HG03045 (cell line): ENCODE measurements at regions not wholly inside any gene's neighbourhood (a gene's known extent, or its start where the extent isn't known, plus 50 kb on each side); places are given as distances from the start of the nearest gene placed in this dataset.

Experiments
- ATAC-seq: cut with Tn5 transposase; IDR thresholded peaks from one replicate; pipeline ENCODE4 v1.9.1; 2021; ENCODE audit warnings: mild to moderate bottlenecking, moderate library complexity; ENCODE audit not compliant: unreplicated experiment

- no peak for ATAC-seq
These were observed 118.2 kb downstream of the HSD17B3 start for GRCh38 chr9:96183751-96184150.

GRCh38 chr9:96178153-96178552, 123.8 kb downstream of the HSD17B3 start:
- ATAC-seq = no peak

- ATAC-seq = no peak
These were observed 124.3 kb downstream of the HSD17B3 start for GRCh38 chr9:96177719-96178028.

GRCh38 chr9:96177005-96177718, 124.8 kb downstream of the HSD17B3 start:
- no peak for ATAC-seq

GRCh38 chr9:96175796-96176195, 126.2 kb downstream of the HSD17B3 start:
- no peak for ATAC-seq

- ATAC-seq = no peak
These were observed 127.0 kb downstream of the HSD17B3 start for GRCh38 chr9:96175001-96175400.

GRCh38 chr9:96174371-96174770, 127.6 kb downstream of the HSD17B3 start:
- ATAC-seq = no peak

GRCh38 chr9:96173640-96174039, 128.3 kb downstream of the HSD17B3 start:
- no peak for ATAC-seq

GRCh38 chr9:96172797-96173196, 129.2 kb downstream of the HSD17B3 start:
- no peak for ATAC-seq

GRCh38 chr9:96171728-96172127, 130.2 kb downstream of the HSD17B3 start:
- ATAC-seq = no peak

GRCh38 chr9:96169901-96170300, 132.1 kb downstream of the HSD17B3 start:
- ATAC-seq = no peak

GRCh38 chr9:96169484-96169883, 132.5 kb downstream of the HSD17B3 start:
- no peak for ATAC-seq

- no peak for ATAC-seq
These were observed 133.1 kb downstream of the HSD17B3 start for GRCh38 chr9:96168882-96169281.

GRCh38 chr9:96167011-96167410, 135.0 kb downstream of the HSD17B3 start:
- no peak for ATAC-seq

GRCh38 chr9:96164268-96164683, 137.7 kb downstream of the HSD17B3 start:
- no peak for ATAC-seq

GRCh38 chr9:96163712-96164111, 138.3 kb downstream of the HSD17B3 start:
- no peak for ATAC-seq

GRCh38 chr9:96163161-96163560, 138.8 kb downstream of the HSD17B3 start:
- ATAC-seq = no peak

GRCh38 chr9:96161819-96162218, 140.2 kb downstream of the HSD17B3 start:
- ATAC-seq = no peak

GRCh38 chr9:96160866-96161265, 141.1 kb downstream of the HSD17B3 start:
- ATAC-seq = no peak

GRCh38 chr9:96160168-96160567, 141.8 kb downstream of the HSD17B3 start:
- ATAC-seq = no peak

GRCh38 chr9:96159596-96159995, 142.4 kb downstream of the HSD17B3 start:
- no peak for ATAC-seq

- ATAC-seq = no peak
These were observed 142.9 kb downstream of the HSD17B3 start for GRCh38 chr9:96158909-96159575.

GRCh38 chr9:96158147-96158546, 143.8 kb downstream of the HSD17B3 start:
- no peak for ATAC-seq
